GM12878 (cell line): ENCODE measurements at regions not wholly inside any gene's neighbourhood (a gene's known extent, or its start where the extent isn't known, plus 50 kb on each side); places are given as distances from the start of the nearest gene placed in this dataset.

ENCODE experiments used
- ATAC-seq: fragments of 200-7000 bp; cut with Tn5 transposase; 3 replicates; pipeline ENCODE4 v1.9.1; 2020; ENCODE audit warnings: mild to moderate bottlenecking, moderate library complexity
- BruUV-seq: library from RNA; stranded (reverse); fragments of 400-500 nt; replicated peaks from 2 replicates; lab custom pipeline; 2021; lab: Mats Ljungman, UMichigan
- CTCF ChIA-PET: fragments of 300-600 bp; sonication (Branson Sonifier 250); formaldehyde crosslinking; extraction: SDS; loops from one replicate; lab custom pipeline; 2021; ENCODE audit warnings: inconsistent platforms; lab: Yijun Ruan, JAX
- POLR2A ChIA-PET: fragments of 350-600 bp; formaldehyde crosslinking; extraction: SDS; loops from one replicate; lab custom pipeline; 2021; ENCODE audit warnings: inconsistent platforms; lab: Charles Lee
- RAD21 ChIA-PET: fragments of 300-600 bp; sonication (Branson Sonifier 250); formaldehyde crosslinking; loops from one replicate; lab custom pipeline; 2023; ENCODE audit warnings: antibody characterized with exemption; ENCODE audit not compliant: unreplicated experiment; lab: Charles Lee
- SMC1A ChIA-PET: fragments of 300-600 bp; sonication (Branson Sonifier 250); formaldehyde crosslinking; loops from one replicate; lab custom pipeline; 2023; ENCODE audit not compliant: unreplicated experiment, uncharacterized antibody; lab: Charles Lee
- DNase-seq: peaks from one replicate; pipeline ENCODE4 v3.0.0-alpha.2; 2011; ENCODE audit warnings: low read depth, low spot score
- FAIRE-seq: peaks from 3 replicates; lab custom pipeline; 2011; peaks lifted over from hg19 to GRCh38; lab: Jason Lieb, UNC
- H2AFZ ChIP-seq: 2 replicates; pipeline ENCODE4 v1.6.0; 2011; ENCODE audit warnings: low read depth, low read length, control low read depth; ENCODE audit not compliant: control insufficient read depth
- H3K27ac ChIP-seq: 2 replicates; pipeline ENCODE4 v1.5.1; 2011; ENCODE audit warnings: control low read depth; ENCODE audit not compliant: control insufficient read depth, insufficient read depth
- H3K27me3 ChIP-seq, 2 experiments: replicated peaks in 1 of 2; 2 replicates each; pipeline versions ENCODE4 v1.6.0 to v1.6.1; 2011; ENCODE audit warnings: low read length in 1 of 2; ENCODE audit not compliant: control insufficient read depth in 2 of 2, insufficient read depth in 2 of 2
- H3K36me3 ChIP-seq, 2 experiments: 2 replicates each; pipeline ENCODE4 v1.5.1; 2011; ENCODE audit warnings: low read length in 1 of 2; ENCODE audit not compliant: control insufficient read depth in 2 of 2, insufficient read depth in 2 of 2
- H3K4me1 ChIP-seq: 2 replicates; pipeline ENCODE4 v1.6.1; 2011; ENCODE audit warnings: mild to moderate bottlenecking, low read length, moderate library complexity, mixed read lengths; ENCODE audit not compliant: control insufficient read depth, insufficient read depth
- H3K4me2 ChIP-seq: 2 replicates; pipeline ENCODE4 v1.6.0; 2011; ENCODE audit warnings: control low read depth; ENCODE audit not compliant: control insufficient read depth, insufficient read depth
- H3K4me3 ChIP-seq: fragments of 200-600 bp; sonication (generic); 2 replicates; pipeline ENCODE4 v1.5.1; 2016
- H3K79me2 ChIP-seq: 2 replicates; pipeline ENCODE4 v1.6.0; 2011; ENCODE audit warnings: low read length; ENCODE audit not compliant: control insufficient read depth, insufficient read depth
- H3K9ac ChIP-seq: 2 replicates; pipeline ENCODE4 v1.8.0; 2011; ENCODE audit warnings: low read length, control low read depth, mixed read lengths; ENCODE audit not compliant: control insufficient read depth, insufficient read depth
- H3K9me3 ChIP-seq: replicated peaks from 3 replicates; pipeline ENCODE4 v1.5.1; 2011; ENCODE audit warnings: mild to moderate bottlenecking, low read length; ENCODE audit not compliant: control insufficient read depth, insufficient read depth
- H4K20me1 ChIP-seq: 2 replicates; pipeline ENCODE4 v1.6.0; 2011; ENCODE audit not compliant: control insufficient read depth, insufficient read depth
- BCLAF1 ChIP-seq: fragments of 450-650 bp; IDR thresholded peaks from 2 replicates; pipeline ENCODE4 v1.6.1; 2017; ENCODE audit warnings: antibody characterized with exemption, mild to moderate bottlenecking, moderate library complexity
- CREB1 ChIP-seq: IDR thresholded peaks from 2 replicates; pipeline ENCODE4 v1.6.1; 2012; ENCODE audit warnings: low read depth, mild to moderate bottlenecking, inconsistent platforms
- KAT2A ChIP-seq: conservative IDR thresholded peaks from 2 replicates; pipeline ENCODE4 v1.6.1; 2011; ENCODE audit warnings: low read depth, low read length; ENCODE audit not compliant: control insufficient read depth
- MEF2B ChIP-seq: fragments of 450-650 bp; IDR thresholded peaks from 2 replicates; pipeline ENCODE4 v1.6.1; 2018; ENCODE audit warnings: mild to moderate bottlenecking, moderate library complexity; ENCODE audit not compliant: partially characterized antibody, poor library complexity, severe bottlenecking
- MTA2 ChIP-seq: fragments of 450-650 bp; IDR thresholded peaks from 2 replicates; pipeline ENCODE4 v1.6.1; 2016; ENCODE audit warnings: low read depth, mild to moderate bottlenecking, moderate library complexity
- POLR2AphosphoS2 ChIP-seq: IDR thresholded peaks from 2 replicates; pipeline ENCODE4 v1.6.1; 2011; ENCODE audit warnings: low read depth, mild to moderate bottlenecking, low read length, improper control_type of control experiment, moderate library complexity
- SMC3 ChIP-seq: IDR thresholded peaks from 2 replicates; pipeline ENCODE4 v1.6.1; 2011; ENCODE audit warnings: low read length, improper control_type of control experiment, borderline replicate concordance
- ZBED1 ChIP-seq: IDR thresholded peaks from 2 replicates; pipeline ENCODE4 v1.6.1; 2016; ENCODE audit warnings: borderline replicate concordance
- ZSCAN29 ChIP-seq: fragments of 450-650 bp; IDR thresholded peaks from 2 replicates; pipeline ENCODE4 v1.6.1; 2017; ENCODE audit warnings: mild to moderate bottlenecking, moderate library complexity
- WGBS: methylation state at CpG from one replicate; pipeline ENCODE4 v1.1.6; 2016; ENCODE audit warnings: low lambda C conversion rate; ENCODE audit not compliant: insufficient replicate concordance, insufficient coverage; ENCODE audit errors: missing lambda C conversion rate; 5-methylcytosine and 5-hydroxymethylcytosine counted together
- in situ Hi-C: fragments of 300-500 bp; cut with MboI; formaldehyde crosslinking; loops from 9 replicates; pipeline ENCODE4 v1.14.3; 2018; ENCODE audit warnings: mixed read lengths
- intact Hi-C: fragments of 100-400 bp; cut with micrococcal nuclease; formaldehyde crosslinking; loops from one replicate; pipeline ENCODE4 v1.14.2; 2022; ENCODE audit not compliant: unreplicated experiment

GRCh38 chr5:61600945-61601511 lies 269.0 kb downstream of the ZSWIM6 start:
- Histone ChIP-seq H3K27me3 (no peaks in the 10 kb centered on the region; a peak in 1 of 4 replicates), H4K20me1 (0 out of 2 replicates have a peak, but pooled peaks cover 3% of the 10 kb centered on the region), H2AFZ (no peak overlapping the region), H3K27ac (no peak overlapping the region), H3K4me2 (no peak overlapping the region), H3K9me3 (no peaks in the 10 kb centered on the region), H3K9ac (no peak overlapping the region), H3K36me3 (no peaks in the 10 kb centered on the region), H3K4me1 (no peaks in the 10 kb centered on the region), H3K4me3 (no peak overlapping the region), H3K79me2 (no peaks in the 10 kb centered on the region)
- 6% methylated on average over 5 of the region's 5 CpGs for WGBS
- ChIA-PET CTCF (no interaction called here), RAD21 (no interaction called here), SMC1A (no interaction called here), POLR2A (no interaction called here)
- no peak for FAIRE-seq
- intact Hi-C loops (no loop called here), in situ Hi-C loops (no loop called here)
- ATAC-seq, result no peak
- no peak for DNase-seq
- no peak for TF ChIP-seq POLR2AphosphoS2
- no TSS peak for BruUV-seq

- SMC1A ChIA-PET, result interaction anchor here (0.7 to 1.5 kb wide), 2 partner anchors 9 to 20 kb away, joined by 3 to 5 read pairs; no protein-coding TSS in a partner anchor
- CTCF ChIA-PET, result interaction anchor here (0.7 kb wide), 1 partner anchor 11 kb away, joined by 3 read pairs; no protein-coding TSS in a partner anchor
- no peaks in the 10 kb centered on the region for H3K9me3 ChIP-seq
- no peak for ATAC-seq
- RAD21 ChIA-PET, result no interaction called here
- in situ Hi-C loops, result no loop called here
- no TSS peak for BruUV-seq
- intact Hi-C loops, result no loop called here
- H3K4me2 ChIP-seq, result no peak overlapping the region
- H3K4me3 ChIP-seq, result no peak overlapping the region
- no peak for FAIRE-seq
- no peak overlapping the region for H2AFZ ChIP-seq
- no peaks in the 10 kb centered on the region for H3K36me3 ChIP-seq
- no peak overlapping the region for H3K27ac ChIP-seq
- no peak for DNase-seq
- H3K9ac ChIP-seq, result no peak overlapping the region
- POLR2A ChIA-PET, result no interaction called here
- H3K4me1 ChIP-seq, result no peaks in the 10 kb centered on the region
- H3K79me2 ChIP-seq, result no peaks in the 10 kb centered on the region
- WGBS, result 10% methylated on average over 6 of the region's 6 CpGs
- 0 out of 2 replicates have a peak, but pooled peaks cover 3% of the 10 kb centered on the region for H4K20me1 ChIP-seq
- no peaks in the 10 kb centered on the region for H3K27me3 ChIP-seq
- no peak for TF ChIP-seq SMC3
- TF ChIP-seq ZBED1, result no peak
- TF ChIP-seq KAT2A, result no peak
- no peak for TF ChIP-seq MTA2
- TF ChIP-seq ZSCAN29, result no peak
- TF ChIP-seq MEF2B, result no peak
- no peak for TF ChIP-seq BCLAF1
- TF ChIP-seq CREB1, result no peak
Observed at GRCh38 chr5:61603211-61603908, 271.3 kb downstream of the ZSWIM6 start.
